Spleen (tissue), 11 donors: ENCODE measurements at regions not wholly inside any gene's neighbourhood (a gene's known extent, or its start where the extent isn't known, plus 50 kb on each side); places are given as distances from the start of the nearest gene placed in this dataset.

Source experiments
- DNase-seq: peaks from one replicate; pipeline ENCODE4 v3.0.0-alpha.2; 2020
- H3K27ac ChIP-seq, 8 donors: fragments of 200-600 bp; sonication (generic) in 7 of 8; 1 replicate in 4 of 8; 2 replicates in 4 of 8; pipeline versions ENCODE4 v1.5.0 to v1.8.0; 2016 to 2021; ENCODE audit warnings: inconsistent platforms in 4 of 8, mild to moderate bottlenecking in 4 of 8, moderate library complexity in 1 of 8
- H3K27me3 ChIP-seq, 7 donors: fragments of 200-600 bp; sonication (generic) in 6 of 7; replicated peaks in 1 of 7; 1 replicate in 4 of 7; 2 replicates in 3 of 7; pipeline versions ENCODE4 v1.5.0 to v1.8.0; 2016 to 2021; ENCODE audit warnings: inconsistent platforms in 3 of 7, mild to moderate bottlenecking in 1 of 7
- H3K36me3 ChIP-seq, 6 donors: fragments of 200-600 bp; sonication (generic) in 5 of 6; 1 replicate in 4 of 6; 2 replicates in 2 of 6; pipeline versions ENCODE4 v1.5.0 to v1.8.0; 2016 to 2021; ENCODE audit warnings: inconsistent platforms in 2 of 6
- H3K4me1 ChIP-seq, 6 donors: fragments of 200-600 bp; sonication (generic) in 5 of 6; 1 replicate in 3 of 6; 2 replicates in 3 of 6; pipeline versions ENCODE4 v1.5.0 to v1.8.0; 2016 to 2021; ENCODE audit warnings: inconsistent platforms in 3 of 6
- H3K4me3 ChIP-seq, 8 donors: fragments of 200-600 bp; sonication (generic) in 7 of 8; 1 replicate in 4 of 8; 2 replicates in 4 of 8; pipeline versions ENCODE4 v1.5.0 to v1.8.0; 2016 to 2021; ENCODE audit warnings: inconsistent platforms in 4 of 8, mild to moderate bottlenecking in 4 of 8, moderate library complexity in 2 of 8
- H3K9me3 ChIP-seq, 8 donors: fragments of 200-600 bp; sonication (generic) in 7 of 8; 1 replicate in 4 of 8; 2 replicates in 4 of 8; pipeline versions ENCODE4 v1.5.0 to v1.8.0; 2016 to 2021; ENCODE audit warnings: inconsistent platforms in 4 of 8
- POLR2A ChIP-seq, 3 donors: fragments of 450-650 bp; IDR thresholded peaks; one replicate each; pipeline ENCODE4 v1.5.1; 2017; ENCODE audit warnings: antibody characterized with exemption in 3 of 3, mild to moderate bottlenecking in 1 of 3
- POLR2AphosphoS5 ChIP-seq, 3 donors: sonication (generic); formaldehyde crosslinking; IDR thresholded peaks; one replicate each; pipeline ENCODE4 v1.5.1; 2017; ENCODE audit warnings: antibody characterized with exemption in 3 of 3
- WGBS, 5 donors: extraction: QIAGEN DNeasy Blood & Tissue Kit in 3 of 5; methylation state at CpG; one replicate each; pipeline versions ENCODE4 v1.1.5 to v1.1.7; 2013 to 2018; 5-methylcytosine and 5-hydroxymethylcytosine counted together
- intact Hi-C: fragments of 100-400 bp; cut with DNase I; formaldehyde crosslinking; loops from one replicate; pipeline ENCODE4 v1.15.0; 2023; ENCODE audit warnings: low total_unique reads
- TF ChIP-seq, protein P1 (sequence below), 11 experiments: fragments of 200-600 bp in 7 of 11; fragments of 450-650 bp in 4 of 11; sonication (generic) in 4 of 11; IDR thresholded peaks in 8 of 11; conservative IDR thresholded peaks in 3 of 11; 1 replicate in 7 of 11; 2 replicates in 4 of 11; pipeline versions ENCODE4 v1.4.0 to v1.8.0; 2016 to 2021; ENCODE audit warnings: antibody characterized with exemption in 11 of 11, inconsistent platforms in 4 of 11, mild to moderate bottlenecking in 1 of 11
- donor health status: healthy with polysubstance abuse.
- donor health status: DM: no; HTN: no; CAD: no; lungs with moderate emphysema.
- donor health status: DM: no; HTN: no; CAD: no.
- donor health status: Bipolar disorder and iron deficiency.
- donor health status: healthy.
- donor health status: DM: no; HTN: no; CAD: no.
- donor health status: DM: yes; HTN: yes; CAD: no.

- 16 to 39% (median 28%) methylated on average over 1 of the region's 1 CpG for WGBS, 5 donors
- Histone ChIP-seq H3K36me3 (no peaks in the 10 kb centered on the region), H3K4me3 (no peak overlapping the region), H3K27me3 (peaks cover 0 to 3% (median 0%) of the 10 kb centered on the region in 7 donors), H3K4me1 (no peaks in the 10 kb centered on the region), H3K27ac (no peak overlapping the region), H3K9me3 (no peaks in the 10 kb centered on the region)
- no peak for DNase-seq
- TF ChIP-seq POLR2AphosphoS5 (IDR thresholded peaks at IDR 0.05) = no peak
- TF ChIP-seq POLR2A (IDR thresholded peaks at IDR 0.05) = no peak
- TF ChIP-seq, protein P1, sequence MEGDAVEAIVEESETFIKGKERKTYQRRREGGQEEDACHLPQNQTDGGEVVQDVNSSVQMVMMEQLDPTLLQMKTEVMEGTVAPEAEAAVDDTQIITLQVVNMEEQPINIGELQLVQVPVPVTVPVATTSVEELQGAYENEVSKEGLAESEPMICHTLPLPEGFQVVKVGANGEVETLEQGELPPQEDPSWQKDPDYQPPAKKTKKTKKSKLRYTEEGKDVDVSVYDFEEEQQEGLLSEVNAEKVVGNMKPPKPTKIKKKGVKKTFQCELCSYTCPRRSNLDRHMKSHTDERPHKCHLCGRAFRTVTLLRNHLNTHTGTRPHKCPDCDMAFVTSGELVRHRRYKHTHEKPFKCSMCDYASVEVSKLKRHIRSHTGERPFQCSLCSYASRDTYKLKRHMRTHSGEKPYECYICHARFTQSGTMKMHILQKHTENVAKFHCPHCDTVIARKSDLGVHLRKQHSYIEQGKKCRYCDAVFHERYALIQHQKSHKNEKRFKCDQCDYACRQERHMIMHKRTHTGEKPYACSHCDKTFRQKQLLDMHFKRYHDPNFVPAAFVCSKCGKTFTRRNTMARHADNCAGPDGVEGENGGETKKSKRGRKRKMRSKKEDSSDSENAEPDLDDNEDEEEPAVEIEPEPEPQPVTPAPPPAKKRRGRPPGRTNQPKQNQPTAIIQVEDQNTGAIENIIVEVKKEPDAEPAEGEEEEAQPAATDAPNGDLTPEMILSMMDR (IDR thresholded peaks at IDR 0.05 in 8 of 11, conservative IDR thresholded peaks at IDR 0.05 in 3 of 11) = no peak
- intact Hi-C loops = no loop called here
These were observed 454.1 kb downstream of the HS3ST3B1 start for GRCh38 chr17:14755002-14755401.

GRCh38 chr17:14753383-14753782, 452.5 kb downstream of the HS3ST3B1 start:
- TF ChIP-seq POLR2AphosphoS5 (IDR thresholded peaks at IDR 0.05) (no peak), POLR2A (IDR thresholded peaks at IDR 0.05) (no peak)
- TF ChIP-seq, protein P1 (IDR thresholded peaks at IDR 0.05 in 8 of 11, conservative IDR thresholded peaks at IDR 0.05 in 3 of 11) = no peak
- Histone ChIP-seq H3K4me3 (no peak overlapping the region), H3K27ac (no peak overlapping the region), H3K27me3 (peaks cover 0 to 3% (median 0%) of the 10 kb centered on the region in 7 donors), H3K9me3 (no peaks in the 10 kb centered on the region), H3K4me1 (peaks cover 0 to 6% (median 0%) of the 10 kb centered on the region in 6 donors), H3K36me3 (no peaks in the 10 kb centered on the region)
- WGBS, 5 donors = 88 to 99% (median 92%) methylated on average over 6 of the region's 6 CpGs
- intact Hi-C loops = no loop called here
- DNase-seq = no peak

DNA sequence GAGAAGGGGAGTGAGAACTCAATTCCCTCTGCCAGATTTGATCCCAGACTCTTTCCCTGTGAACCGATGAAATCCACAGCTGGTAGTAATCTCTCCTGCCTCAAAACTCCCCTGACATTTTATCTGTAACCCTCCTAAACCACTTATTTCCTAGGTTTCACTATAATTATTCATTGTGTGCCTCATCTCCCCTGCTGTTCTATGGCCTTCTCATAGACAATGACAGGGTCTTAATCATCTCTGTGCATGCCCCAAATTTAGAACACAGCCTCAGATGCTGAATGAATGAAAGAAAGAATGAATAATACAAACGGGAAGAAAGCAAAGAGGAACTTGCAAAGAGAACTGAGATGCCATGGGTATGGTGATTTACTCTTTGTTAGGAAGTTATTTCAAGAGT, 451.1 kb downstream of the HS3ST3B1 start:
- Histone ChIP-seq H3K4me1 (peaks cover 0 to 14% (median 0%) of the 10 kb centered on the region in 6 donors), H3K27me3 (peaks cover 0 to 3% (median 0%) of the 10 kb centered on the region in 7 donors), H3K4me3 (no peak overlapping the region), H3K27ac (no peak overlapping the region), H3K36me3 (no peaks in the 10 kb centered on the region), H3K9me3 (no peaks in the 10 kb centered on the region)
- 47 to 72% (median 63%) methylated on average over 2 of the region's 2 CpGs for WGBS, 5 donors
- no peak for DNase-seq
- intact Hi-C loops = no loop called here
- TF ChIP-seq, protein P1 (IDR thresholded peaks at IDR 0.05 in 8 of 11, conservative IDR thresholded peaks at IDR 0.05 in 3 of 11) = no peak
- TF ChIP-seq POLR2AphosphoS5 (IDR thresholded peaks at IDR 0.05) (no peak), POLR2A (IDR thresholded peaks at IDR 0.05) (no peak)

GRCh38 chr17:14750866-14751265, 450.0 kb downstream of the HS3ST3B1 start:
- H3K27ac ChIP-seq = no peak overlapping the region
- no peaks in the 10 kb centered on the region for H3K36me3 ChIP-seq
- H3K27me3 ChIP-seq = peaks cover 0 to 3% (median 0%) of the 10 kb centered on the region in 7 donors
- 73 to 100% (median 96%) methylated on average over 2 to 5 of the region's 5 CpGs for WGBS, 5 donors
- no peak for DNase-seq
- H3K9me3 ChIP-seq = no peaks in the 10 kb centered on the region
- H3K4me1 ChIP-seq = peaks cover 0 to 26% (median 4%) of the 10 kb centered on the region in 6 donors
- no peak for TF ChIP-seq POLR2A (IDR thresholded peaks at IDR 0.05)
- TF ChIP-seq, protein P1 (IDR thresholded peaks at IDR 0.05 in 8 of 11, conservative IDR thresholded peaks at IDR 0.05 in 3 of 11) = no peak
- H3K4me3 ChIP-seq = no peak overlapping the region
- intact Hi-C loops = no loop called here
